Mammary epithelial cell (primary cell): ENCODE measurements at regions not wholly inside any gene's neighbourhood (a gene's known extent, or its start where the extent isn't known, plus 50 kb on each side); places are given as distances from the start of the nearest gene placed in this dataset.

Experiments
- CTCF ChIP-seq, 2 donors: IDR thresholded peaks in 1 of 2; conservative IDR thresholded peaks in 1 of 2; 2 replicates each; pipeline ENCODE4 v1.5.1; 2011 to 2012; ENCODE audit warnings: inconsistent platforms in 2 of 2, low read length in 2 of 2, mild to moderate bottlenecking in 2 of 2, control low read depth in 1 of 2, low read depth in 1 of 2; ENCODE audit not compliant: insufficient read depth in 1 of 2; ENCODE audit errors: extremely low read depth in 1 of 2
- EZH2 ChIP-seq: IDR thresholded peaks from 2 replicates; pipeline ENCODE4 v1.6.1; 2012; ENCODE audit warnings: low read length, inconsistent platforms, borderline replicate concordance

GRCh38 chr4:181189751-181190150 is 1053.5 kb upstream of the TENM3 start:
- TF ChIP-seq EZH2 (no peak), CTCF (conservative IDR thresholded peaks at IDR 0.05 in 1 of 2, IDR thresholded peaks at IDR 0.05 in 1 of 2; ENCODE audit: extremely low read depth in 1 of 2, insufficient read depth in 1 of 2, low read depth in 1 of 2, low read length in 2 of 2) (no peak)
